A673 (cell line): ENCODE measurements at regions not wholly inside any gene's neighbourhood (a gene's known extent, or its start where the extent isn't known, plus 50 kb on each side); places are given as distances from the start of the nearest gene placed in this dataset.

ENCODE experiments used
- BruUV-seq: library from RNA; stranded (reverse); fragments of 400-500 nt; replicated peaks from 2 replicates; lab custom pipeline; 2021; lab: Mats Ljungman, UMichigan
- CTCF ChIA-PET: fragments of 300-600 bp; sonication (Branson Sonifier 250); formaldehyde crosslinking; loops from one replicate; lab custom pipeline; 2022; ENCODE audit warnings: antibody characterized with exemption; lab: Charles Lee
- POLR2A ChIA-PET: fragments of 300-600 bp; sonication (Branson Sonifier 250); formaldehyde crosslinking; loops from one replicate; lab custom pipeline; 2022; ENCODE audit warnings: antibody characterized with exemption; ENCODE audit not compliant: low non-redundant PET; lab: Charles Lee
- DNase-seq: peaks from one replicate; pipeline ENCODE4 v3.0.0-alpha.2; 2015; ENCODE audit warnings: low spot score
- H3K27ac ChIP-seq: fragments of 200-600 bp; sonication (generic); 2 replicates; pipeline ENCODE4 v1.5.1; 2016; ENCODE audit warnings: mixed run types, low read depth, mild to moderate bottlenecking, mixed read lengths, antibody characterized with exemption, low read length; ENCODE audit not compliant: poor library complexity, severe bottlenecking
- H3K27me3 ChIP-seq: fragments of 200-600 bp; sonication (generic); replicated peaks from 2 replicates; pipeline ENCODE4 v1.6.1; 2017; ENCODE audit warnings: mixed run types, low read depth, mild to moderate bottlenecking, mixed read lengths, antibody characterized with exemption, low read length; ENCODE audit not compliant: insufficient read depth, poor library complexity
- H3K36me3 ChIP-seq: fragments of 200-600 bp; sonication (generic); 2 replicates; pipeline ENCODE4 v1.6.1; 2016; ENCODE audit warnings: mixed run types, mild to moderate bottlenecking, mixed read lengths, antibody characterized with exemption, low read length; ENCODE audit not compliant: insufficient read depth, poor library complexity, severe bottlenecking
- H3K4me1 ChIP-seq: fragments of 200-600 bp; sonication (generic); 2 replicates; pipeline ENCODE4 v1.6.1; 2017; ENCODE audit warnings: mixed run types, mild to moderate bottlenecking, mixed read lengths, antibody characterized with exemption, low read length; ENCODE audit not compliant: insufficient read depth, poor library complexity, severe bottlenecking
- H3K4me3 ChIP-seq: fragments of 200-600 bp; sonication (generic); 2 replicates; pipeline ENCODE4 v1.5.1; 2016; ENCODE audit warnings: low read depth, mixed run types, mild to moderate bottlenecking, mixed read lengths, low read length; ENCODE audit not compliant: poor library complexity, severe bottlenecking
- H3K9me3 ChIP-seq: fragments of 200-600 bp; sonication (generic); 2 replicates; pipeline ENCODE4 v1.6.1; 2016; ENCODE audit warnings: mixed run types, low read depth, mild to moderate bottlenecking, mixed read lengths, antibody characterized with exemption, low read length; ENCODE audit not compliant: poor library complexity, severe bottlenecking
- CTCF ChIP-seq: fragments of 300-800, 200-600 bp; sonication (generic); conservative IDR thresholded peaks from 2 replicates; pipeline ENCODE4 v1.5.1; 2017; ENCODE audit warnings: low read depth, mild to moderate bottlenecking, antibody characterized with exemption, low read length, moderate library complexity, mixed read lengths
- EZH2 ChIP-seq: fragments of 200-600 bp; sonication (generic); IDR thresholded peaks from 2 replicates; pipeline ENCODE4 v1.6.1; 2017; ENCODE audit warnings: borderline replicate concordance, low read depth, mild to moderate bottlenecking, mixed read lengths, antibody characterized with exemption, low read length; ENCODE audit not compliant: poor library complexity, severe bottlenecking
- intact Hi-C: fragments of 100-400 bp; cut with micrococcal nuclease; formaldehyde crosslinking; loops from one replicate; pipeline ENCODE4 v1.10.0; 2022; ENCODE audit not compliant: unreplicated experiment

- Histone ChIP-seq H3K4me1 (no peaks in the 10 kb centered on the region), H3K27me3 (no peaks in the 10 kb centered on the region), H3K27ac (no peak overlapping the region), H3K9me3 (no peaks in the 10 kb centered on the region), H3K36me3 (no peaks in the 10 kb centered on the region), H3K4me3 (no peak overlapping the region)
- POLR2A ChIA-PET = no interaction called here
- CTCF ChIA-PET = no interaction called here
- BruUV-seq = no TSS peak
- TF ChIP-seq CTCF = no peak
- TF ChIP-seq EZH2 = no peak
- intact Hi-C loops = no loop called here
- DNase-seq = no peak
Observed at GRCh38 chr13:64165826-64166225, 2750.2 kb upstream of the PCDH20 start.

DNA sequence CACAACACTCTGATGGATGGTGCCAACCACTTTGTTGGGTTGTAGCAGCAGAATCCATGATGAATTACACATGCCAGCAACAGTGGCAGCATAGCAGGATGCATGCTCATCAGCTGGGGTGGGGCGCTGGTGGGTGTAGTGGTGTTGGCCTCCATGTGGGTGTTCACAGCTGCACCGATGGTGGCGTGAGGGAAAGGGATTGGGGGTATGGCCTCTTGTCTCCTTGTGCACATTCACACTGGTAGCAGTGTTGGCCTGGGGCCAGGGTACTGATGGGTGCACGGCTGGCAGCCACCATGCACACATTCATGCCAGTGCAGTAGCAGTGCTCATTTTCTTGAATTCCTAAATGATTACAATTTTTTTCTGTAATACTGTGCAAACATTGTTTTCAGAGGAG is 2748.8 kb upstream of the PCDH20 start:
- BruUV-seq = no TSS peak
- CTCF ChIA-PET = no interaction called here
- TF ChIP-seq CTCF (no peak), EZH2 (no peak)
- H3K4me1 ChIP-seq = no peaks in the 10 kb centered on the region
- intact Hi-C loops = no loop called here
- POLR2A ChIA-PET = no interaction called here
- no peaks in the 10 kb centered on the region for H3K27me3 ChIP-seq
- no peaks in the 10 kb centered on the region for H3K9me3 ChIP-seq
- no peak overlapping the region for H3K27ac ChIP-seq
- H3K4me3 ChIP-seq = no peak overlapping the region
- H3K36me3 ChIP-seq = no peaks in the 10 kb centered on the region
- no peak for DNase-seq

- no peak for DNase-seq
- POLR2A ChIA-PET = no interaction called here
- CTCF ChIA-PET = no interaction called here
- H3K27ac ChIP-seq = no peak overlapping the region
- peaks cover 5% of the 10 kb centered on the region for H3K4me1 ChIP-seq
- no peak overlapping the region for H3K4me3 ChIP-seq
- intact Hi-C loops = no loop called here
- H3K9me3 ChIP-seq = no peaks in the 10 kb centered on the region
- no peaks in the 10 kb centered on the region for H3K27me3 ChIP-seq
- BruUV-seq = no TSS peak
- H3K36me3 ChIP-seq = no peaks in the 10 kb centered on the region
- TF ChIP-seq CTCF (no peak), EZH2 (no peak)
Observed at GRCh38 chr13:64160479-64160878, 2744.8 kb upstream of the PCDH20 start.
